ENCODE measurements at regions not wholly inside any gene's neighbourhood (a gene's known extent, or its start where the extent isn't known, plus 50 kb on each side); places are given as distances from the start of the nearest gene placed in this dataset.

DNA sequence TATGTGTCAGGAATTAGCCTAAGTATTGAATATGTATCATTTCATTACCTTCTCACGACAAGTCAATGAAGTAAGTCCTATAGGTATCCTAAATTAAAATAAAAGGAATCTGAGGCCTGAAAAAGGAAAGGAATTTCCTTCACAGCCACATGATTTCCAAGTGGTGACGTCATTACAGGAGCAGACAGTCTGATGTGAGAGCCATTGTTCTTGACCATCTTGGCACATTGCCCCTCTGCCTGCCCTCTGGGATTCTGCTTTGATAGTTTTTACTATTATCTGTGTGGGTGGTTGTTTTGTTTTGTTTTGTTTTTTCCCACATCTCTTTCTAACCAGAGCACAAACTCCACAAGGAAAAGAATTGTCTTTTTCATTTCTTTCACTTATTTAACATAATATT is 219.8 kb upstream of the UFL1 start:
- Histone ChIP-seq H3K27ac (no peak overlapping the region), H3K27me3 (no peaks in the 10 kb centered on the region), H3K4me3 (no peak overlapping the region), H3K9me3 (no peaks in the 10 kb centered on the region), H3K4me1 (no peaks in the 10 kb centered on the region), H3K36me3 (no peaks in the 10 kb centered on the region)
- no peak for DNase-seq
- TF ChIP-seq CTCF (IDR thresholded peaks at IDR 0.05), result no peak
- intact Hi-C loops (cut with DNase I; ENCODE audit: low total_unique reads), result no loop called here

DNA sequence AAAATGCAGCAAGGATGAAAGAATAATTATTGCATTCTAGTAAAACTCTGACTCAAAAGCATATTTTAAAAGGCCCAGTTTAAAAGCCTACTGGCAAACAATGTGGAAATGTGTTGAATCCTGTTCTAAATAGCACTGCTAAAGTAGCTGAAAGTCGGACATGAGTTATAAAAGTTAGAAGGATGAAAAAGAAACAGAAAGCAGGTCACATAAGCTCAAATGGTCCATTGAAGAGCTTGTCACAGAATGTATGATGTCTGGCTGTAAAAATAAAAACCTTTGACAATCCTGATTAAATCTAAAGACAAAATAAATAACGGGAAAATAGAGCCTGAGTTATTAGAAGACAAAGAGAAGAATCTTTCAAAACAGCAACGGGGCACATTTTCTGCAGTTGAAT is 218.6 kb upstream of the UFL1 start:
- Histone ChIP-seq H3K27ac (no peak overlapping the region), H3K4me1 (no peaks in the 10 kb centered on the region), H3K36me3 (no peaks in the 10 kb centered on the region), H3K27me3 (no peaks in the 10 kb centered on the region), H3K4me3 (no peak overlapping the region), H3K9me3 (no peaks in the 10 kb centered on the region)
- TF ChIP-seq CTCF (IDR thresholded peaks at IDR 0.05), result no peak
- DNase-seq, result no peak
- intact Hi-C loops (cut with DNase I; ENCODE audit: low total_unique reads), result no loop called here

GRCh38 chr6:96304997-96305396 is 216.6 kb upstream of the UFL1 start:
- Histone ChIP-seq H3K36me3 (no peaks in the 10 kb centered on the region), H3K4me3 (no peak overlapping the region), H3K27ac (no peak overlapping the region), H3K4me1 (no peaks in the 10 kb centered on the region), H3K27me3 (no peaks in the 10 kb centered on the region), H3K9me3 (no peaks in the 10 kb centered on the region)
- intact Hi-C loops (cut with DNase I; ENCODE audit: low total_unique reads), result no loop called here
- TF ChIP-seq CTCF (IDR thresholded peaks at IDR 0.05), result no peak
- no peak for DNase-seq

GRCh38 chr6:96330884-96331283 is 190.7 kb upstream of the UFL1 start:
- no peak for DNase-seq
- Histone ChIP-seq H3K27ac (no peak overlapping the region), H3K9me3 (no peaks in the 10 kb centered on the region), H3K4me1 (no peaks in the 10 kb centered on the region), H3K27me3 (no peaks in the 10 kb centered on the region), H3K36me3 (no peaks in the 10 kb centered on the region), H3K4me3 (no peak overlapping the region)
- TF ChIP-seq CTCF (IDR thresholded peaks at IDR 0.05), result no peak
- intact Hi-C loops (cut with DNase I; ENCODE audit: low total_unique reads), result loop anchor here (5.0 kb wide), 1 partner anchor 1409 kb away; no protein-coding TSS in a partner anchor

DNA sequence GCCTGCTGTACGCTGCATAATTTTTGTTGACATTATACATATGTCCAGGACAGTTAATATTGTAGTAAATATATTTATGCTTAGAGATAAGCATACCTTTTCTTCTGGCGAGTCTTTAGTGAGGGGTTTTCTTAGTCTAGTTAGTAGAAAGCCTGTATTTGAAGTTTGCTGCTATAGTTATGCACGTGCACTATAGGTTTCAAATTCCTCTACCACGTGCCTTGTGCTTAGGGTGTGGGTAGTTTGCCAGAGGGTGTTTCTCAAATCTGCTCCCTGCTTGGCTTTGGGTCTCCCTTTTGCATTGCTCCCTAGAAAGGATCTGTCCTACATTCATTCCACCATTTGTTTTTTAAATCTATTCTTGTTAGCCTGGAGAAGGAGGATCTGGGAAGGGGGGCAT is 181.4 kb upstream of the UFL1 start:
- Histone ChIP-seq H3K4me1 (no peaks in the 10 kb centered on the region), H3K9me3 (peaks cover 0 to 7% (median 0%) of the 10 kb centered on the region in 3 donors), H3K36me3 (no peaks in the 10 kb centered on the region), H3K27ac (no peak overlapping the region), H3K27me3 (no peaks in the 10 kb centered on the region), H3K4me3 (no peak overlapping the region)
- intact Hi-C loops (cut with DNase I; ENCODE audit: low total_unique reads), result no loop called here
- no peak for DNase-seq
- no peak for TF ChIP-seq CTCF (IDR thresholded peaks at IDR 0.05)

- Histone ChIP-seq H3K36me3 (no peaks in the 10 kb centered on the region), H3K4me1 (no peaks in the 10 kb centered on the region), H3K27me3 (no peaks in the 10 kb centered on the region), H3K4me3 (no peak overlapping the region), H3K9me3 (peaks cover 0 to 7% (median 0%) of the 10 kb centered on the region in 3 donors), H3K27ac (no peak overlapping the region)
- TF ChIP-seq CTCF (IDR thresholded peaks at IDR 0.05), result no peak
- intact Hi-C loops (cut with DNase I; ENCODE audit: low total_unique reads), result no loop called here
- DNase-seq, result no peak
These were observed 176.1 kb upstream of the UFL1 start for GRCh38 chr6:96345501-96345900.

Measured in tibial artery (tissue), 4 donors.